ENCODE measurements at regions not wholly inside any gene's neighbourhood (a gene's known extent, or its start where the extent isn't known, plus 50 kb on each side); places are given as distances from the start of the nearest gene placed in this dataset.
"Not testable (repeated sequence)": the region's sequence is repeated elsewhere in the genome, so short reads cannot be mapped to it uniquely, and the experiment has no call there.

DNA sequence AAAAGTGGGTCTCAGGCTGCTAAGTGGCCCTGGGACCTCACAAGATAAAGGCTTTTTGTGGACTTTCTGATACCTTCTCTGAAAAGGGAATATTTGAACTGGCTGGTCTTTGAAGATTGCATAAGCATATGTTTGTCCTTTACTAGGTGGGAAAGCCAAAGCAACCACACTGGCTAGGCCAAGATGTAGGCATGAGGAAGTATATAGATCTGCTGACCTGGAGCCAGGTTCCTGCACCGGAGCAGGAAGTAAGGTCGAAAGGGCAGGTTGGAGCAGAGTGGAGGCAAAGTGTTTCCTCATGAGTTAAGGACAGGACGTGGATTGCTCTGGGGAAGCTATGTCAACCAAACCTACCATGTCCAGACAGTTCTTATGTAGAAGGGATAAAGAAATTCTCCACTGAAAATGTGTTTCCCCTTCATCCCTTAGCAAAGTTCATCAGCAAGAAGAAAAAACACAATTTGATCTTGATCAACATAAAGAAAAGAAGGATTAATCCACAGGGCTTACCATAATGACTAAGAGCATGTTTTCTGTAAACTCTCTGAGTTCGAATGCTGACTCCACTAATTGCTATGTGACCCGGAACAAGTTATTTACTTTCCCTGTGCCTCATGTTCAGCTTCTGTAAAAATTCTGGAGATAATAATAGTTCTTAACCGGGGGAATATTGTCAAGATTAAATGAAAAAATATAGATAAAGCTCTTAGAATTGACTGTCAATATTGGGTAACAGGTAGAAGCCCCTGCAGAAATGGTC is 156.1 kb upstream of the SRD5A2 start:
- DNase-seq: no peak

DNA sequence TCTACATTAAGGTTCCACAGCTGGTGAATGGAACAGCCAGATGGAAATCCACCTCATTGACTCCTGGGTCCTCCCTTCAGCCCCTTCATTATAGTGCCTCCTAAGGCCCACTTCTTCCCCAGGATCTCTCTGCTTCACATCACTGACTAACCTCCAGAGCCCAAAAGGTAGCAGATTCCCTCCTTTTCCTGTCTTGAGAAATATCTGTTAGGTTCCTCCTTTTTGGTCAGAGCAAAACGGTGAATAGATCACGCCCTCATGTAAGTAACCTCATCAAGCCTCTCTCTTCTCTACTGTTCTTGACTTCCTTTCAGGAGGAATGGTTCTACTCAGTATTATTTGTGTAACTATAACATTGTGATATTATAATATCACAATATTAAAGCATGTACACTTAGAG is 155.0 kb upstream of the SRD5A2 start:
- DNase-seq: no peak

DNA sequence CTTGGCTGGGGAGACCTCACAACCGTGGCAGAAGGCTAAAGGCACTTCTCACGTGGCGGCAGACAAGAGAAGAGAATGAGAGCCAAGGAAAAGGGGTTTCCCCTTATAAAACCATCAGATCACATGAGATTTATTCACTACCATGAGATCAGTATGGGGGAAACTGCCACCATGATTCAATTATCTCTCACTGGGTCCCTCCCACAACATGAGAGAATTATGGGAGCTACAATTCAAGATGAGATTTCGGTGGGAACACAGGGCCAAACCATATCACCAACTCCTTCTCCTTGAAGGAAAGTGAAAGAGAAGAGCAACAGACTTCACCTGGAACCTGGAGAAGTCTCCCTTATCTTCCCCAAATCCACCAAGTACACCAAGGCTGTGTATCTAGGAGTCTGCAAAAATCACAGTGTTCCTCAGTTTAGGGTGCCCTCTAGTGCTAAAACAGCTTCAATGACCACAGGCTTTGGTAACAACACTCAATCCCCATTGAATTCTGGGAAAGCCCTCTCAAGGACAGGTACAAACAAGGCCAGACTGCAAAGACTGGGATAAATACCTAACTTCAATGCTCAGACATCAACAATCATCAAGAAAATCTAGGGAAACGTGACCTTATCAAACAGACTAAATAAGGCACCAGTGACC is 148.8 kb upstream of the SRD5A2 start:
- no peak for DNase-seq

DNA sequence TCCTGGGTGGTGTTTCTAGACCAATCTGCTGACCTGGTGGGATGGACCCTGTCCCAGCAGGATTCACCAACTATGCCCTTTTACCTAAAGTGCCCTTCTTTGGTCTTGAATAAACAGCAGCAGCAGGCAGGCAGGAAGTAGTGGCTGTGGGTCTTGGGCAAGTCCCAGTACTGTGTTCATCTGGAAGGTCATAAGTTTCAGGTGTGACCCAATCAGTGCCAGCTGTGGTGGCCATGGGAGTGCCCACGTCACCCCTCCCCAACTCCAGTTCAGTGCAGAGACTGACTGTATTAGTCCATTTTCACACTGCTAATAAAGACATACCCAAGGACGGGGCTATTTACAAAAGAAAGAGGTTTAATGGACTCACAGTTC is 148.3 kb upstream of the SRD5A2 start:
- no peak for DNase-seq

DNA sequence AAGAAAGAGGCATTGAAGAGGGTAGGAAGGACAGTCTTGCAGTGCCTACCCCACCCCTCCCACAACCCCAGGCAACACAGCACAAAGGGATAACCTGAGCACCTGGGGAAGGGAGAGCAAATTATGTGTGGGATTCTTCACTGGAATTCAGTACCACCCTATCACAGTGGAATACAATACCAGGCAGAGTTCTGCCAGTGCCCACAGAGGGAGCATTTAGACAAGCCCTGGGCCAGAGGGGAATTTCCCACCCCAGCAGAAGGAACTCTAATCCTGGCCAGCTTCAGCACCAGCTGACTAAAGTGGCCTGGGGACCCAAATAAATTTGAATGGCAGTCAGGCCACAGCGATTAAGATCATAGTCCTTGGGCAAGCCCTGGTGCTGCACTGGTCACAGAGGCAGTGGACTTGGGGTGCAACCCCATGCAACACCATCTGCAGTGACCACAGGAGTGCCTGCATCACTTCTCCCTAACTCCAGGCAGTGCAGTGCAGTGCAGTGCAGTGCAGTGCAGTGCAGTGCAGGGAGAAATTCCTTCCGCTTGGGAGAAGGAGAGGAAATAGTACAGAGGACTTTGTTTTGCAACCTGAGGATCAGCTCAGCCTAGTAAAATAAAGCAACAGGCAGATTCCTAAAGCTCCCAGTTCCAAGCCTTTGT is 147.8 kb upstream of the SRD5A2 start:
- no peak for DNase-seq

DNA sequence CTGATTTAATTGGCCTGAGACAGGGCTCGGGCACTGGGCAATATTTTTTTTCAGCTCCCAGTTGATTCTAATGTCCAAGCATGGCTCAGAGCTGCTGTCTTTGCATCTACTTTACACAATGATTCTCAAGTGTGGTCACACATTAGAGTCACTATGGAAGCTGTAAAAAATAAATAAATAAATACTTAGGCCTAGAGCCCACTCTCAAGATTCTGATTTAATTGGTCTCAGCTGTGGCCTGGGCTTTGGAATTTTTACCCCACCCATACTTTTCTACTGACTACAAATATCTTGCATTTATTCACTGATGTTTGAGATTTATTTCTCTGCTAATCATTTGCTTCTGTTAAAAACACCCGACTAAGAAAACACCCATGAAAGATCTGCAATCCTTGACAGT is 145.7 kb upstream of the SRD5A2 start:
- DNase-seq: no peak

DNA sequence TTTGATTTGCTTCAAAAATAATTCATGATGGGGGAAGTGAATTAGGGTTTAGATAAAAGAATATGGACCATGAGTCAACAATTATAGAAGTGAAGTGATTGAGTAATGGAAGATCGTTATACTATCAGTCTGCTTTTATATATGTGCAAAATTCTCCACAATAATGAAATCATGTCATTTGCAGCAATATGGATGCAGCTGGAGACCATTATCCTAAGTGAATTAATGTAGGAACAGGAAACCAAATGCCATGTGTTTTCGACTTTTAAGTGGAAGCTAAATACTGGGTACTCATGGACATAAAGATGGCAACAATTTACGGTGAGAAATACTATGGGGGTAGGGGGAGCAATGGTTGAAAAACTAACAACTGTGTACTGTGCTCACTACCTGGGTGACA is 144.7 kb upstream of the SRD5A2 start:
- DNase-seq: no peak

DNA sequence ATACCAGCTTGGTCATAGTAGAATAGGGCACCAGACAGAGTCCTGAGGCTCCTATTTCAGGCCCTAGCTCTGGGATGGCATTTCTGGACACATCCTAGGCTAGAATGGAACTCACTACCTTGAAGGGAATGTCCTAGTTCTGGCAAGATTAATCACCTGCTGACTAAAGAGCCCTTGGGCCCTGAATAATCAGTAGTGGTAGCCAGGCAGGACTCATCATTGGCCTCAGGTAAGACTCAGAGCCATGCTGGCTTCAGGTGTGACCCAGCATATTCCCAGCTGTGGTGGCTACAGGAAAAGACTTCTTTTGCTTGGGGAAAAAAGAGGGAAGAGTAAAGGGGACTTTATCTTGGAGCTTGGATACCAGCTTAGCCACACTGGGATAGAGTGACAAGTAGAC is 131.0 kb upstream of the SRD5A2 start:
- no peak for DNase-seq

DNA sequence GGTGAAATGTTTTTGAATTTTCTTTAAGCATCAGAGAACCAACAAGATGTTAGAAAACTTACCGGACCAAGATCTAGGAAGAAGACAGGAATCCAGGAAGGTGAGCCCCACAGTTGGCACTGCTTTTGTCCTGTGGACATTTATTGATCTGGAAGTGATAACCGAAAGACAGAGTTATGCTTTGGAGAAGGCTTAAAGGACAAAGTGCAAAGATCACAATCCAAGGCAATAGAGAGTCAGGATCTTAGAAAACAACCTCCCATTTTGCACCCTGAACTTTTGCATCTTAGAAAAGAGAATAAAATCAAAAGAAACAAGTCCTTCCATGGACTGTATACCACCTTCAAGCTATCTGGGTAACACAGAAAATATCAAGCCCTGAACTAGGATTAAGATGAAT is 129.4 kb upstream of the SRD5A2 start:
- DNase-seq: no peak

DNA sequence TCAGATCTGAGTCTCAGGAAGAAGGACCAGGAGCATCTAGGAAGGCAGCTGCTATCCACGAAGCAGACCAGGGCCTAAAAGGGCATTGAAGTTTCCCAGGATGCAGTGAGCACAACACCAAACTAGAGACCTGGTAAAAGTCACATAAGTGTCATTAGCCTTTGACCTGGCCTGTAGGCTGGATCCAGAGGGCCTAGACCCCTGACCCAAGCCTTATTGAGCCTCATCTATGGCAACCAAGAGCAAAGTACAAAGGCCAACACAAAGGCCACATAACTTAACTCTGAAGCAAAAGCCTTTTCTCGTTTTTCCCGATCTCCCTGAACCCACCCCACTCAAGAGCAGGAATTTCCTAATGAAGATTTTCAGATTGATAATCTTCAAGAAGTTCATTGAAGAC is 127.3 kb upstream of the SRD5A2 start:
- no peak for DNase-seq

DNA sequence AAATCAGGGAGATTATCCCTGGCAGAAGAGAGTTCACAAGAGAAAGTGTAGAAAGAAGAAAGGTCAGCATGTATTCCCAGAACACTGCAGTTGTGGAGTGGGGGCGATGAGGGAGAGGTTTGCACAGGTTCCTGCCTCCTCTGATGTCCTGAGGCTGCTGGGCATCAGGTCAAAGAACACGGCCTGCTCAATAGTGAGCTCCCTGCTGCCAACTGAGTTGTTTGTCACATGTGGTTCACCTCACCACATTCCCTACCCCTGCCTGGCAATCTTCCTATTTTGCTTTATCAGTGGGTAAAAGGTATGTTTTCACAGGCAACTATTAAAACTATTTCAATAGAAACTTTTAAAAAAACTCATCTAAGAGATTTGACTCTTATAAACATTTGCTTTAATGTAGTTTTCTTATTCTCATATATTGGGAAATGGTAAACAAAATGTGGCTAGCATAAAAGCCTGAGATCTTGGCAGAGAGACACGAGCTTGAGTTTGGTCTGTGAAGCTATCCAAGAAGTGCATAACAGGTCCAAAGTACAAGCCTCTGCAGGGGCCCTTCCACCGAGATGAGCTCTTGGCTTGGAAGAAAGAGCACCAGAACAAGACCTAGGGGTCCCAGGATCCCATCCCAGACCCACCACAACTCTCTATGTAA is 123.9 kb upstream of the SRD5A2 start:
- DNase-seq: no peak

DNA sequence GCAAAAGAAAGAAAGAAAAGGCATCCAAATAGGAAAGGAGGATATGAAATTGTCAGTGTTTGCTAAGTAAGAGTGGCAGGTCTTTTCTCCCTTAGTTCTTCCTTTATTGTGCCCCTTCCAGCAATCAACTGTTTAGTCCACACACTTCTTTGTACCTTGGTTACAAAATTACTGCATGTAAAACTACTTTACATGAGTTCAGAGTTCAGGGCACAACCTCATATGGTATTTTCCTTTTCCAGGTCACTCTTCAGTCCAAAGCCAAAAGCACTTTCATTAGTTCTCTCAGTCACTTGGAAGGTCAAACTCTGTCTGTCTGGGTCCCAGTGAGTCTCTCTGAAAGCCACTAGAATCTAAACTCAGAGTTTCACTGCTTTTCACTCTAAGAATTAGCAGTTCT is 122.5 kb upstream of the SRD5A2 start:
- no peak for DNase-seq

DNA sequence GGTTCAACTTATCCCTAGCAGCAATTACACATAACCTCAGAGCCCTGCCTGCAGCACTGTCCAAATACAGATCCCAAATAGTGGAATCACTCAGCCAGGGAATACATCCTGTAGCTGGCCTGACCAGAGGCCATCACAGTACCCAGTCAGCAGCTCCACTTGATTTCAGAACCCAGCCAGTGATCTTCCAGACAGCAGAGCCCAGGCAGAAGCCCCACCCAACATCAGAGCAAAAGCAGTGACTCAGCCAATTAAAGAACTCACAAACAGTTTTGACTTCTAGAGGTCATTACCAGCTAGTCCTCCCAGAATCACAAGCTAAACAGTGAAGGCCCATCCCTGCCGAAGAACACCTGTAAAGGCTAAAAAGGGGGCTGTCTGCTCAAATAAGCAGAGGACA is 118.0 kb upstream of the SRD5A2 start:
- no peak for DNase-seq

DNA sequence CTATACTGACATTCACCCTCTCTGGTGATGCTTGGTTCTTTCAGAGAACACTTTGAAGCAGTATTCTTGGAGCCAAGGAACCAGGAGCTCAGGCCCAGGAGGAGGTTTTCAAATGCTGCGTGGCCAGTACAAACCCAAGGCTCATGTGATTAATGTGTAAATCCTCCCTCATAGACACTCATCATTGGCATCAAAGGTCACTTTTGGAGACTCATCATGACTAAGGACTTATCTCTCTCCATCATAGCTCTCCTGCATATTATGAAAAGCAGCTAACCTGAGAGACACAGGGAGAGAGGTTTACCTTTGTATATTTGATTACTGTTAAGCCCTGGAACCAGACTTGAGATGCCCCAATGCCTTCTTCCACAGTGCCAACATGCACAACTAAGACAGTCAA is 115.3 kb upstream of the SRD5A2 start:
- DNase-seq: no peak

DNA sequence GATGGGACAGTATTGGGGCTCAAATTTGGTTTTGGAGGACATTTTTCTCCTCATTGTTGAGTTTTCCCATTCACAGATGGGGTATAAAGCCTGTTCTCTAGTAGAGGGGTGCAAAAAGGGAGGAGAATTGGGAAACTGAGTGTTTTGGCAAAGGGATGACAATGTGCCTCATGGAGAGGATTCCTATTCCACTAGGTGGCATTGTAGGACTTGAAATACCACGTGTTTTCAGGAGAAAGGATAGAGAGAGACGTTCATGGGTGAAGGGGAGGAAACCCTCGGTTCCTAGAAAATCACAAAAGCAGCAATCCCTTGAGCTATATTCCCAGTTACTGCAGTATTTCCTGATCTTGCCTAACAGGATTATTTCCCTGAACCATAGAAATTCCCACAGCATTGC is 113.7 kb upstream of the SRD5A2 start:
- DNase-seq: no peak

DNA sequence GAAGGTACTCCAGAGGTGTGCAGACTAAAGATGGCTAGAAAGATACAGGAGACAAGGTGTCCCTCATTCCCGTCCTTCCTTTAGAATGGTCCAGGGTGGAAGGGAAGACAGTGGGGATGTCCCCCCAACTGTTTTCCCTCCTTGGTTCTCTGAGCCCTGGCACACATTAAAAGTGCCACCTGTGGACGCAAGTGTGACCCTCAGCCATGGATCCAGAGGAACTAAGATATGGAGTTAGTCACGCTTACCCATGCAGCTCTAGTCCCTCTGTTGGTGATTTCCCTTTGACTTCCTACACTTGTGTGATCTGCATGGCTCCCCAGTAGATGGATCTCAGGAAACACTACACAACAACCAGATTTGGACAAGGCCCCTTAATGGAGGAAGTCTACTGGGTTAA is 113.1 kb upstream of the SRD5A2 start:
- no peak for DNase-seq

DNA sequence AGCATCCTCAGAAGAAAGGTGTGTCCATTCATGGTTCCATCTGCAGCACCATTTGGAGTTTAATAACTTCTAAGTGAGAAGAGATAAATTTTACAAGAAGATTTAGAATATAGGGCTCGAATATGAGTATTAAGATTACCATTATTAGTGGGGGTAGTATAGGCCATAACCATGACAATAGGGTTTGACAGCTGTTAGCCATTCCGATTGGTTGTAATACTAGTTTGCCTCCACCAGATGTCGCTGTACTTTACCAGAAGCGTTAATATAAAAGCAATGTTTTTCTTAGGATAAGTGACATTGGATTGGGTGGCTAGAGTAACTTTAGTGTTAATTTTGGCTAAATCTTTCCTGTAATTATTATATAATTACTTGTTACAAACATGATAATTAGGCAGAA is 107.5 kb upstream of the SRD5A2 start:
- no peak for DNase-seq

DNA sequence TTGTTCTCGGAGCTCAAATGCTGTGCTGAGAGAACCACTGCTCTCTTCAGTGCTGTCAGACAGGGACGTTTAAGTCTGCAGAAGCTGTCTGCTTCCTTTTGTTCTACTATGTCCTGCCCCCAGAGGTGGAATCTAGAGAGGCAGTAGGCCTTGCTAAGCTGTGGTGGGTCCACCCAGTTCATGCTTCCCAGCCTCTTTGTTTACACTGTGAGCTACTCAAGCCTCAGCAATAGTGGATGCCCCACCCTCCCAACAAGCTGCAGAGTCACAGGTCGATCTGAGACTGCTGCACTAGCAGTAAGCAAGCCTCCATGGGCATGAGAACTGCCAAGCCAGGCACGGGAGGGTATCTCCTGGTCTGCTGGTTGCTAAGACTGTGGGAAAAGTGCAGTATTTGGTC is 102.8 kb upstream of the SRD5A2 start:
- not testable (repeated sequence) for DNase-seq

DNA sequence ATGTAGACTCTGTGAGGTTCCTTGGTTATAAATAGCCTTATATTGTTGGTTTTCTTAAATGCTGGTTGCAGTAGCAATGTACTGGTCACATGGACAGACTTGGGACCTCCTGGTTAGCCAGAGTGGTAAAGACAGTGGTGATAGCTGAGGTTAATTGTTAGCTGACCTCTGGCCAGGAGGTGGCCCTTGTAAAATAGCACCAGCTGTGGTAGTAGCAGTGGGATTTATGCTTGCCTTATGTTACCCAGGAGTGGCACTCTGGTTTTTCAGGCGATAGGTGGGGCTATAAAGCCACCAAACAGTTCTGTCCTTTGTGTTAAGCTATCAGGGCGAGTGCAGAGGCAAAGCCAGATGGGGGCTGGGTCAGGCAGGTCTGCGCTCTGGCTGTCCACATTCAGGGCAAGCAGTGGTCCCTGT is 94.8 kb upstream of the SRD5A2 start:
- DNase-seq: no peak

DNA sequence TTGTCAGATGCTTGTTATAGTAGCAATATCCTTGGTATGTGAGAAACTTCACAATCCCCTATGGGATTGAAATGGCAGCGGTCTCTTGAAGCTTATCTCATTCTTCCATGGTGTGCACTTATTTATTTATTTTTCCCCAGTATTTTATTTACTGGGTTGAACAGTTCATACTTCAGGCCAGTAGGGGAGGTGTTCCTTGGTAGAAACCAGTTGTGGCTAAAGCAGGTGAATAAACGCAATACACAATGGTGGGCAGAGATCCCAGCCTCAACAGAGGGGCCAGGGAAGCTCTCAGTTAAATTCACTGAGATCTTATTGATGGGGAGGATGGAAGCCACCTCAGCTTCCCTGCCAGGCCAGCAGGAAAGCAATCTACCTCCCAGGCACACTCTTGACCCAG is 93.7 kb upstream of the SRD5A2 start:
- no peak for DNase-seq

DNA sequence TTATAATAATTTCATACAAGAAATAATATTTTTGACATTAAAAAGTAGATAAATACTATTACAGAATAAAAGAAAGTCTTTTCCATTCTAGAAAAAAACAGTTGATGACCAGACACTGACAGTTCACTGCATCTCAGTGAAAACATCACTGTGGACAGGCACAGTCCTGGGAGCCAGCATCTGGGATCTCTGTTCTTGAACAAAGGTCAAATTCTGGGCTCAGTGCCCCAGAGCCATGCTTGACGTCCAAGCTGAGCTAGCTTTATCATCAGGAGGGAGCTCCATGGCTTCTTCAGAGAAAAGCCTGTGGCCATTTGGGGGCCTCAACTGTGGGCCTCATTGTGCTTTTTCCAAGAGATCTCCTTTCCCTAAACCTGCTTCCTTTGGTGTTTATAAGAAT is 86.1 kb upstream of the SRD5A2 start:
- no peak for DNase-seq

DNA sequence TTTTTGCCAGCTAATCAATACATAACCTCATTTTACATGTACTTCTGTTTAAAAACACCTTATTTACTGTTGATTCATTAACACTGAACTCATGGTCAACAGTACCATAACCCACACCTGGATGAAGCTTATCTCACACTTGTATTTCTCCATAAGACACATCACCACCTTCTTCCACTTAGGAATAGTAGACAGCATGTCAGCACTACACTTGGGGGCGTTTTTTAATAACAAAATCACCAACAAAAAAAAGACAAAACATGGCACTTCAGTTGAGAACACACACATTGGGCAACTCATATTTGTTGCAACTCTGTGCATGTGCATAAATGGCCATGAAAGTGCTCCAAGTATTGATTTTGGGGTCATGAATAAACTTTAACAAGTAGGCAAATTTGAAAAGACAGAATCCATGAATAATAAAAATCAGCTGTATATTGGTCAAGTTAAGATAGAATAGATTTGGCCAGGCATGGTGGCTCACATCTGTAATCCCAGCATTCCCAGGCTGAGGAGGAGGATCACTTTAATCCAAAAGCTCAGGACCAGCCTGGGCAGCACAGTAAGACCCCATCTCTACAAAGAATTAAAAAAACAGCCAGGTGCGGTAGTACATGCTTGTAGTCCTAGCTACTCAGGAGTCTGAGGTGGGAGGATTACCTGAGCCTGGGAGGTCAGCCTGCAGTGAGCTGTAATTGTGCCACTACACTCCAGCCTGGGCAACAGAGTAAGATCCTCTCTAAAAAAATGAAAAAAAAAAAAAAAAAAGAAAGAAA is 84.4 kb upstream of the SRD5A2 start:
- no peak for DNase-seq

Data from occipital lobe (tissue), 1 donor.